CD4-positive, alpha-beta T cell treated with Interleukin-4 for 4 hours (primary cell): ENCODE measurements at regions not wholly inside any gene's neighbourhood (a gene's known extent, or its start where the extent isn't known, plus 50 kb on each side); places are given as distances from the start of the nearest gene placed in this dataset.

Experiments
- DNase-seq: peaks from one replicate; pipeline ENCODE4 v3.0.0-alpha.2; 2020

DNA sequence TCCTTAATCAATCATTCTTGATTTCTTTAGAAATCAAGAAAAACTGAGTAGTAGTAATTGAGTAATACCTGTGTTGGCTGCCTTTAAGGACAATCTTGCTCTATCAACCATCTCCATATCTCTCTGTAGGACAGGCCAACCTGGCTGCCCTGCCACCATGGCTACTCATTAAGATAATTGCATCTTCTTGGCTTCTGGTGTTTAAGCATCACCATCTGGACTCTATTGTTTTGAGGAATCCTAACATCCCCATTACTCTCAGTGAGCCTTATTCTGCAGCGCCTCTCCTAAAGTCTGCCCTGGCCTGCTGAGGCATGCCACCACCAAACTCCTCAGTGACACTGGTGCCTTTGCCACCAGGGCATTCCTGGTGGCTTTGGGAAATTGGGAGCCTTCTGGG is 442.6 kb upstream of the ZNF507 start:
- no peak for DNase-seq

- DNase-seq, result no peak
Observed at GRCh38 chr19:31903979-31904378, 441.4 kb upstream of the ZNF507 start.

GRCh38 chr19:31906111-31906871 is 439.1 kb upstream of the ZNF507 start:
- DNase-seq, result no peak

- DNase-seq, result no peak
Observed at GRCh38 chr19:31907661-31908060, 437.7 kb upstream of the ZNF507 start.

DNA sequence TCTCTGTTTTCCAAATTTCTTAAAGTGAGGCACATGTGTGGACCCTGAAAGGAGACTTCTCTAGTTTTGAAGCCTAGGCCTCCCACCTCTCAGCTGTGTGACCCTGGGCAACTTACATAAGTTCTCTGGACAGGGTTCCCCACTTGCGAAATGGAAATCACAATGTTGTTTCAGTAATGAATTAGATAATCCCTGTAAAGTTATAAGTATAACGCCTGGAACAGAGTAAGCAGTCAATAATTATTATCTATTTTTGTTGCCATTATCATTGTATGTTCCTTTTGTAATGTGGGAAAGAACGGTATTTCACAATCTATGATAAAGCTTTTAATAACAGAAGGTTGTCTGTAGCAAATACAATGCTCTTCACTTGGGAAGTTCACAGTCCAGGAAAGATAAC is 437.3 kb upstream of the ZNF507 start:
- DNase-seq, result no peak

GRCh38 chr19:31908496-31909225 is 436.7 kb upstream of the ZNF507 start:
- DNase-seq, result no peak

- no peak for DNase-seq
Observed at GRCh38 chr19:31910224-31910623, 435.2 kb upstream of the ZNF507 start.

DNA sequence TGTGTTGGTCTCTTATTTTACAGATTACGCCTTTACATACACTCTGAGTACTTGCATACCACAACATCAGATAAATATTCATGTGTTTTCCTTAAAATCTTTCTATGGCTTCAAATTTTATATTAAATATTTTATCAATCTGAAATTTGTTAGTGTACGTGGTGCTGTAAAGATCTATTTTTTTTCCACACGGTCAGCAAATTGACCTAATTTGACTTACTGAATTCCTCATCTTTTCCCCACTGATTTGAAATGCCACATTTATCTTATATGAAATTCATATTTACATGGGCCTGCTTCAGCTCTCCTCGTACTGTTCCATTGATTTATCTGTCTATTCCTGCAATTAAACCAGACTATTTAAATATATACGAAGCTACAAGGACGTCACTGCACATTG is 433.8 kb upstream of the ZNF507 start:
- no peak for DNase-seq

- no peak for DNase-seq
Observed at GRCh38 chr19:31913103-31913661, 432.2 kb upstream of the ZNF507 start.

GRCh38 chr19:31930401-31930800 is 415.0 kb upstream of the ZNF507 start:
- no peak for DNase-seq

GRCh38 chr19:31937983-31938382 is 407.4 kb upstream of the ZNF507 start:
- DNase-seq, result no peak

DNA sequence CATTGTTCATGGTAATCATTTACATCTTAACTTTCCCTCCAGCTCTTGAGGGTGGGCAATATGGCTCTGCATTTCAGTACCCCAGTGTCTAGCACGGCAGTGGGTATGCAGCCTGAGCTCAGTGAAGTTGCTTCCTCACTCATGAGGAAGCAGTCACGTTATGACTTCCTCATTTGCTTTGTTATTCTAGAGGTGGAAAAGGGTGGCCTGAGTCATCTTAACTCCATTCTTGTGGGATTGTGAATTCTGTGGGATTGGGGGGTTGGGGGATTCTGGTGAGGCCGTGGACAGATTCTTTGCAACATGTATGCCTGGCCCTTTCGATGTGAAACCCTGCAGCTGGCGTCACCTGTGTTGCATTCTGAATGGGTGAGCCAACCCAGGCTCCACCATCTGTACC is 406.7 kb upstream of the ZNF507 start:
- no peak for DNase-seq

- DNase-seq, result no peak
Observed at GRCh38 chr19:31940396-31940795, 405.0 kb upstream of the ZNF507 start.

GRCh38 chr19:31943191-31943661 is 402.2 kb upstream of the ZNF507 start:
- no peak for DNase-seq

DNA sequence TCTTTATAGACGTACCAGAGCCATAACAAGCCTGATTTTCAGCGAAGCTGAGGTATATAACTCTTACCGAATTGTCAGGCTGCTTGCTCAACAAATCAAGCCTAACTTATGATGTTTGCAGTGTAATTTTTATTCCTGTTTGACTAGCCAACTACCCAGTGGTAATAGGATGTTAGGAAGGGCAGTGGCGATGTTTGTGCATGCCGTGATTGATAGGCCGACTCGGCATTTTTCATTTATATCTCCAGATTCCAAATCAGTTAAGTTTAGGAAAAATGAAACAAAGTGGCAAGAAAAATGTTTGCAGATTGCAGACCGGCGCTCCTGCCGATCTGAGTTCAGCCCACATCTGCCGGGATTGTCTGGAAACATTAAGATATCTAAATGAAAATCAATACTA is 401.6 kb upstream of the ZNF507 start:
- DNase-seq, result no peak

DNA sequence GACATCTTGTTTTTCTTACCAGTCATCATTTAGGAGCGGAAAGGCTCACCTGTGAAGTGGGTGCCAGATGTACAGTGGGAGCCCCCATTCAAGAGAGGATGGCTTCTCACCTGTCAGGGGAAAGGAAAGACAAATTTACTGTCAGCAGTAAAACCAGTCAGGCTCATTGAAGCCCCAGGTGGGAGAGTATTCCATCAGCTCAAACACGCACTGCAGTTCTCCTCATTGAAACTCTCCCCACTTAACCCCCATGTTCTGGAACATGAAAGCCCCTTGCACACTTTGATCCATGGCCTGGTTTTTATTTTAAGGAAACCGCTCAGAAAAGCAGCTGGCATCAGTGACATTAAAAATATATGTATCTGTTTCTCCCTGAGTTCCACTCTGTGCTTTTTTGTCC is 401.1 kb upstream of the ZNF507 start:
- DNase-seq, result no peak

DNA sequence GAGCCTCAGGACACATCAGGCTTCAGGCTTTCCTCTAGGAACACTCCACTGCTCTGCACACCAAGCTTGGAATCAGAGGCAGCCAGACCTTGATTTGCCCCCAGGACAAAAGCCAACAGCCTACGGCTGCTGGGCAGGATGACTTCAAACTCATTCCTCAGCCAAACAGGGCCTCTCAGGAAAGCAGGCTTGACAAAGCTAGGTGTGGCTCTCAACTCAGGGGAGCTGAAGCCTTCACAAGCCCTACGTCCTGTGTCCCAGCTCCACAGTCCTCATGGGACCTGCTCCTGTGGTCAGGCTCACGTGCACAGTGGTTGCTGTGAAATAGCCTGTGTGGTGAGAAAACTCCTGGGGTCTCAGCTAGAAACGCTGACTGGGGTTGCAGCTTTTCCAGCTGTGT is 398.9 kb upstream of the ZNF507 start:
- no peak for DNase-seq

DNA sequence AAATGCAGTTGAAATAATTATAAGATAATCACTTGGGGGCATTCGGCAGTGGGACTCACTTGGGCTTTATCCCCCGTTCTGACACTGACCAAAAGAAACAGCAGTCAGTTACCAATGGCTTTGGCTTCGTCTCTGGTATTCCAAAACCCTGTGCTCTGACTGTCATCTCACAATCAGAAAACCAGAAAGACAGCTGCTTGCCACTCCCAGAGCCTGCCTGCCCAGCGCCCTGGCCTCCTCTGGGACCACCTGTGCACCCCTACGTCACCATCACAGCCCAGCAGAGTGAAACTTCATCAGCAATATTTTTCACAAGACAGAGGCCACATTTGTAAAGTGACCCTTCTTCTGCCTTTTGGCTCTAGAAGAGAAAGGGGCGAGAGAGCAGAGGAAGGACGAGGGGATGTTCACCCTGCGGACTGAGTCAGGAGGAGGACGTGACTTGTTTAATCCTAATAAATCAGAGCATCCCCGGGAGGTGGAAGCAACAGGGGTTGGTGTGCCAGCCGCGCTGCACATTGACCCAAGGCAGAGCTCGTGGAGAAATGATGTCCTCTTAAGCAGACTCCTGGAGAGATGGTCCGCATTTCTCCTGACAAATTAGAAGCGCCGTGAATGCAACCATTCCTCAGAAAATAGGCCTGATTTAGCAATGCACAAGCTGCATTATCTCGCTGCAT is 397.8 kb upstream of the ZNF507 start:
- DNase-seq, result no peak

- no peak for DNase-seq
Observed at GRCh38 chr19:31952693-31953092, 392.7 kb upstream of the ZNF507 start.

DNA sequence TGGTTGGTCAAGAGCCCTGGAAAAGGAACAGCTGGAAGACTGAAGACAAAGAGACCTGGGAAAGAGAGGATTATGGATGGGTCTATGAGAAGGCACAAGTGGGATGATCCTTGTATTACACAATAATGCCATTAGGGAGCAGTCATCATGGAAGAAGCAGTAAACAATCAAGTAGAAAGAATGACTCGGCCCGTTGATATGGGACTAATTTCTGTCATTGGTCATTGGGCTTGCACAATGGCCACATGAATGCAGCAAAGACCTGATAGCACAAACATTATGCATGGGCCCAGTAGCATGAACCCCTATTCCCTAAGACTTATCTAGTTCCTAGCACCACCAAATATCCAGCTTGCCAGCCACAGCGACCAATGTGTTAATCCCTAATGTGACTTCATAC is 390.3 kb upstream of the ZNF507 start:
- no peak for DNase-seq

- DNase-seq, result no peak
Observed at GRCh38 chr19:31955884-31956283, 389.5 kb upstream of the ZNF507 start.

DNA sequence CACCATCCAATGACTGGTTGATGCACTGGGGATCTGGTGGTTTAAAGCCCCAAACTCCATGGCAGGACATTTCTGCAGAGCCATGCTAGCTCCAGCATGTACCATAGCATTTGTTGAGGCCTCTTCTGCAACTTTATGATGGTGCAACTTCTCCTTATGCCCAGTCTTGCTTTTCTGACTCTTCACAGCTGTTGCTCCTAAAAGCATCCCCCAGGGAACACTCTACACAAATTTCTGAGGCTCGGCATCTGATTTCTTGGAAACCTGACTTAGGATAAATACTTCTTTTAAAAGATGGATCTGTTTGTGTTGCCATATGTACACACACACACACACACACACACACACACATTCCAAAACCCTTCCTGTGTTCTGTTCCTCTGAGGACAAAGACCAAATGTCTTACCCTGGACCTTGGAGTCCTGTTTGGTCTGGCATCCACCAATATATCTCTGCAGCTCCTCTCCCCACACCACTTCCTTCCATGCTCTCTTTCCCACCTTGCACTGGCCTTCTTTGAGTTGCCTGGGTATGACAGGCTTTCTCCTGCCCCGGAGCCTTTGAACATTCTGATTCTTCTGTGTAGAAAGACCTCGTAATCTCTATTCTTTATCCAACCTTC is 388.5 kb upstream of the ZNF507 start:
- no peak for DNase-seq

DNA sequence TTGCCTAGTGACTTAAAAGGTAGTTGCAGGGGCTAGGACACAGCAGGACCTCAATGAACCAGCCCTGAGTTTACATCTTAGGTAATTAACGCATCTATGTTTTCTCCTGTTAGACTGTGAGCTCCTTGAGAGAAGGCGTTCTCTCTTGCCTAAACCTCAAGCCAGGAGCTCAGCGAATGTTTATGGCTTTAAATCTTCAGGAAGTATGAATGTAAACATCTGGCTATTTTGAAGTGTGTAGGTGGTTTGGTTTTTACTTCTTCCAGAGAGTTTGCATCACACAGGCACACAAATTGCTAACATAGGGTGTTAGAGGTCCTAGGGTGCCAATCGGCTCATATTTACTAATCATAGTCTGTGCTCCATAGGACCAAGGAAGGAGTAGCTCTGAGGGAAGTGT is 387.7 kb upstream of the ZNF507 start:
- DNase-seq, result no peak
